GM13977 (cell line): ENCODE measurements at regions not wholly inside any gene's neighbourhood (a gene's known extent, or its start where the extent isn't known, plus 50 kb on each side); places are given as distances from the start of the nearest gene placed in this dataset.

Experiments used
- DNase-seq: peaks from one replicate; pipeline ENCODE4 v3.0.0; 2012; ENCODE audit warnings: low spot score
- CTCF ChIP-seq: IDR thresholded peaks from 2 replicates; pipeline ENCODE4 v1.5.1; 2012; ENCODE audit warnings: mild to moderate bottlenecking, control low read depth; ENCODE audit not compliant: insufficient read depth; ENCODE audit errors: extremely low read depth, missing control alignments
- in situ Hi-C: fragments of 300-500 bp; cut with MboI; formaldehyde crosslinking; loops from one replicate; pipeline ENCODE4 v1.12.0; 2022; ENCODE audit warnings: low sequenced_read_pairs, low pct_unique_long_range_greater_than_20kb, mixed read lengths, inconsistent platforms; ENCODE audit not compliant: unreplicated experiment

GRCh38 chr13:106151056-106151699 is 384.3 kb downstream of the EFNB2 start:
- no peak for TF ChIP-seq CTCF
- in situ Hi-C loops, result no loop called here
- no peak for DNase-seq

GRCh38 chr13:106145997-106146864 is 389.2 kb downstream of the EFNB2 start:
- no peak for TF ChIP-seq CTCF
- no peak for DNase-seq
- in situ Hi-C loops, result no loop called here

- no peak for TF ChIP-seq CTCF
- in situ Hi-C loops, result no loop called here
- DNase-seq, result no peak
Observed at GRCh38 chr13:106145070-106145469, 390.4 kb downstream of the EFNB2 start.

- in situ Hi-C loops, result no loop called here
- TF ChIP-seq CTCF, result no peak
- DNase-seq, result no peak
Observed at GRCh38 chr13:106143930-106144709, 391.3 kb downstream of the EFNB2 start.

- DNase-seq, result no peak
- no peak for TF ChIP-seq CTCF
Observed at GRCh38 chr13:106143392-106143791, 392.1 kb downstream of the EFNB2 start.

GRCh38 chr13:106140476-106140875 is 395.0 kb downstream of the EFNB2 start:
- TF ChIP-seq CTCF, result no peak
- in situ Hi-C loops, result no loop called here
- DNase-seq, result no peak

More at GRCh38 chr13:106143392-106143791, 392.1 kb downstream of the EFNB2 start:
- in situ Hi-C loops, result no loop called here
